Endothelial cell (in vitro differentiated cells): ENCODE measurements at regions not wholly inside any gene's neighbourhood (a gene's known extent, or its start where the extent isn't known, plus 50 kb on each side); places are given as distances from the start of the nearest gene placed in this dataset.

Experiments used
- DNase-seq: peaks from one replicate; pipeline ENCODE4 v3.0.0; 2021; ENCODE audit warnings: low spot score
- H3K27ac Mint-ChIP-seq: one replicate; pipeline ENCODE4 v1.8.0; 2021; ENCODE audit warnings: mixed read lengths, inconsistent platforms; ENCODE audit not compliant: unreplicated experiment
- H3K27me3 Mint-ChIP-seq: one replicate; pipeline ENCODE4 v1.8.0; 2021; ENCODE audit warnings: mild to moderate bottlenecking, moderate library complexity, mixed read lengths, inconsistent platforms; ENCODE audit not compliant: unreplicated experiment
- H3K36me3 Mint-ChIP-seq: one replicate; pipeline ENCODE4 v1.8.0; 2021; ENCODE audit warnings: mild to moderate bottlenecking, low read depth, mixed read lengths, inconsistent platforms; ENCODE audit not compliant: unreplicated experiment
- H3K4me1 Mint-ChIP-seq: one replicate; pipeline ENCODE4 v1.8.0; 2021; ENCODE audit warnings: mild to moderate bottlenecking, mixed read lengths, inconsistent platforms; ENCODE audit not compliant: unreplicated experiment
- H3K4me3 Mint-ChIP-seq: one replicate; pipeline ENCODE4 v1.8.0; 2021; ENCODE audit warnings: mild to moderate bottlenecking, mixed read lengths, inconsistent platforms; ENCODE audit not compliant: unreplicated experiment
- H3K9me3 Mint-ChIP-seq: one replicate; pipeline ENCODE4 v1.8.0; 2021; ENCODE audit warnings: mixed read lengths, inconsistent platforms; ENCODE audit not compliant: unreplicated experiment
- CTCF ChIP-seq: fragments of 200-600 bp; sonication (generic); IDR thresholded peaks from one replicate; pipeline ENCODE4 v1.5.0; 2021; ENCODE audit warnings: antibody characterized with exemption; ENCODE audit not compliant: unreplicated experiment

DNA sequence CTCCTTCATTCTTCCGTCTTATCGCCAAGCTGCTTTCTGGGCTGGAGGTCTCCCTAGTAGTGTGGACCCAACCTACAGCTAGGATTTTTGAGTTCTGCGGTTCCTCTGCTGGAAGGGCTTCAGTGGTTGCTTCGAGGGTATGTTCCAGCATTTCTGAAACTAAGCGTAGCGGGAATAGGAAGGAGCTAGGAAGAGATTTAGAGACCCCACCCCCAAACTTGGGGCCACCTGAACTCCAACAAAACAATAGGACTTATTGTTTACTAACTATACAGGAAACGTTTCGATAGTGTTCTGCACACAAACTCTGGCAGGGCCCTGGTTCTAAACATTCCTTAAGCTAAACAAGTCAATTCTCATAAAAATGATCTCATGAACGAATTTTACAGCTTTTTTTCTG lies 346.7 kb downstream of the PLK2 start:
- peaks cover 38% of the 10 kb centered on the region for H3K4me1 Mint-ChIP-seq
- no peaks in the 10 kb centered on the region for H3K9me3 Mint-ChIP-seq
- peaks cover 3% of the 10 kb centered on the region for H3K27me3 Mint-ChIP-seq
- no peak overlapping the region for H3K27ac Mint-ChIP-seq
- no peak overlapping the region for H3K4me3 Mint-ChIP-seq
- no peak for DNase-seq
- H3K36me3 Mint-ChIP-seq: no peaks in the 10 kb centered on the region
- no peak for TF ChIP-seq CTCF

DNA sequence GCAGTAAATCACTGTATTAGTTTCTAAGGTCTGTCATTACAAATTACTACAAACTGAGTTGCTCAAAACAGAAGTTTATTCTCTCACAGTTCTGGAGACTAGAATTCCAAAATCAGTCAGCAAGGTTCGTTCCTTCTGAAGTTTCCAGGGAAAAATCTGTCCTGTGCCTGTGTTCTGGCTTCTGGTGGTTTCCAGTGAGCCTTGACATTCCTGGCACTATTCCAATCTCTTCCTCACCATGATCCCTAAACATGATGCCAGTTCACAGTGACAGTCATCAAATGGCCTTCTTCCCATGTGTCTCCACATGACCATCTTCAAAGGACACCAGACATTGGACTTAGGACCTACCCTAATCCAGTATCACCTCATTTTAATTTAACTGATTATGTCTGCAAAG lies 351.4 kb downstream of the PLK2 start:
- H3K9me3 Mint-ChIP-seq: no peaks in the 10 kb centered on the region
- H3K4me3 Mint-ChIP-seq: no peak overlapping the region
- H3K27ac Mint-ChIP-seq: no peak overlapping the region
- peaks cover 15% of the 10 kb centered on the region for H3K4me1 Mint-ChIP-seq
- peaks cover 5% of the 10 kb centered on the region for H3K27me3 Mint-ChIP-seq
- no peak for DNase-seq
- H3K36me3 Mint-ChIP-seq: no peaks in the 10 kb centered on the region
- no peak for TF ChIP-seq CTCF

DNA sequence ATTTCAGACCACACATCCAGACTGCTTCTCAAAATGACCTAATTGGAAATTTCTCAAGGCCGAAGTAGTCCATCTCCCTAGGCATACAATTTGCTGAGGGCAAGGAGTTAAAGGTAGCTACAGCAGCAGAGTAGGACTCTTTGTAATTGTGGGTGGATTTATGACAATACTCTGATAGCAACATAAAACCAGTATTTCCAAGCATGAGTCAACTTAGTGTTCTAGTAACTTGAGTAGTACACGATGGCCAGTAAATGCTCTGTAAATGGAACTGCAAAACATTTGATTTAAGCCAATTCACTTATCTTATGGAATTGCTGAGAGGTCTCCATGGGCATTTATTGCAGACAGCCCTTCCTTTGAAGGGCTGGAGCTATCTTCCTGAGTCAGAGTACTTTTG lies 352.2 kb downstream of the PLK2 start:
- Mint-ChIP-seq H3K27ac (no peak overlapping the region), H3K4me1 (peaks cover 9% of the 10 kb centered on the region), H3K27me3 (peaks cover 5% of the 10 kb centered on the region), H3K4me3 (no peak overlapping the region), H3K36me3 (peaks cover 2% of the 10 kb centered on the region), H3K9me3 (peaks cover 7% of the 10 kb centered on the region)
- no peak for TF ChIP-seq CTCF
- no peak for DNase-seq

DNA sequence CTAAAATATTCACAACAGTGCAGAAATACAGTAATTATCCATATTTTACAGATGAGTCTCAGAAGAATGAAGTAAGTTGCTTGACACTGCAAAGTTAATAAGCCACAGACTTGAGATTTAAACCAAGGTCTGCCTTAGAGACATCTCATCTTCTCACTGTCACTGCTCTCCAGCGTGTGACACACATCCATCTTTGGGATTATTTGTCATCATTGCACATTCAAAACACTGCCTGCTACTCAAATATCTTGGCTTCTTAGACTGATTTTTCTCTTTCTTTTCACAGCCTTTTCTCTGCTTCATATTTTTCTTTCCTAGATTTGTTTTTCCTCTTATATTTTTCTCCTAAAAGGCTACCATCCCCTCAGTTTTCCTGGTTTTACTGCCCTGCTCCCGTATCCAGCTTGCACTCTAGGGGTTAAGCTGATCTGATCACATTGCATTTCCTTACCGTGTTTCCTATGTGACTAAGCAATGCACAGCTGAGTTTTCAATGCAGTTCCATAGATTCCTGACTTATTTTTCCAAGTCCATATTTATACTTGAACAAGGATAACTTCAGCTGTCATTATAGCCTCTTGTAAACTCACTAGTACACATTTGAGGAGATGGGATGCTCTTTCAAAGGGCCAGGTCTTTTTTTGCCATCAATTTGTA lies 353.0 kb downstream of the PLK2 start:
- H3K4me3 Mint-ChIP-seq: no peak overlapping the region
- H3K27ac Mint-ChIP-seq: peak overlapping the region; percentile 55
- peaks cover 6% of the 10 kb centered on the region for H3K4me1 Mint-ChIP-seq
- H3K9me3 Mint-ChIP-seq: peaks cover 16% of the 10 kb centered on the region
- DNase-seq: no peak
- no peak for TF ChIP-seq CTCF
- H3K36me3 Mint-ChIP-seq: peaks cover 6% of the 10 kb centered on the region
- peaks cover 5% of the 10 kb centered on the region for H3K27me3 Mint-ChIP-seq

- Mint-ChIP-seq H3K4me3 (no peak overlapping the region), H3K27me3 (peaks cover 7% of the 10 kb centered on the region), H3K9me3 (peaks cover 20% of the 10 kb centered on the region), H3K36me3 (peaks cover 10% of the 10 kb centered on the region), H3K27ac (no peak overlapping the region), H3K4me1 (peaks cover 6% of the 10 kb centered on the region)
- no peak for TF ChIP-seq CTCF
- no peak for DNase-seq
Observed at GRCh38 chr5:58105836-58106235, 354.1 kb downstream of the PLK2 start.
